Testis (tissue), 2 donors: ENCODE measurements at regions not wholly inside any gene's neighbourhood (a gene's known extent, or its start where the extent isn't known, plus 50 kb on each side); places are given as distances from the start of the nearest gene placed in this dataset.

Experiments used
- CTCF ChIP-seq, 3 experiments: fragments of 450-650 bp in 2 of 3; fragments of 200-600 bp in 1 of 3; sonication (generic) in 1 of 3; IDR thresholded peaks; one replicate each; pipeline ENCODE4 v1.5.1; 2016 to 2019; ENCODE audit warnings: antibody characterized with exemption in 3 of 3, mild to moderate bottlenecking in 2 of 3, moderate library complexity in 1 of 3
- POLR2A ChIP-seq: fragments of 450-650 bp; IDR thresholded peaks from one replicate; pipeline ENCODE4 v1.6.1; 2017; ENCODE audit warnings: antibody characterized with exemption, mild to moderate bottlenecking, moderate library complexity

- TF ChIP-seq POLR2A (no peak), CTCF (IDR thresholded peaks at IDR 0.05) (no peak)
Measured at GRCh38 chr10:81021428-81022129, 483.9 kb downstream of the SH2D4B start.
